ENCODE measurements at regions not wholly inside any gene's neighbourhood (a gene's known extent, or its start where the extent isn't known, plus 50 kb on each side); places are given as distances from the start of the nearest gene placed in this dataset.

DNA sequence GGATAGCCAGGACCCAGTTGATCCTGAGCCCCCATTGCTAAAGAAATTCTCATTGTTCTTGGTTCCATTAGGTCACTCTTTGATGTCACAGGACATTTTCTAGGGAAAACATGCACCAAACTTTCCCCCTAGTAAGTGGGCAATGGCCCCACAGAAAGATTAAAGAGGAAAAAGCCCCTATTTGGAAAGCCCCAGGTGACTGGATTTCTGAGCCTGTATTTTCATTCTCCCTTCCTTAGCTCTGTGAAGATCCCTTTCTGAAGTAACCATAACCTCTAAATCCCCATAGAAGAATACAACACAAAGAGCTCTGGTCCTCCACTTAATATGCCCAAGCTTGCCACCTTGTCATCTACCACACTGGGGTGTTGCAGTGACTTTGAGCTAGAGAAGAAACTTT is 232.3 kb upstream of the FGGY start:
- no peak for DNase-seq

DNA sequence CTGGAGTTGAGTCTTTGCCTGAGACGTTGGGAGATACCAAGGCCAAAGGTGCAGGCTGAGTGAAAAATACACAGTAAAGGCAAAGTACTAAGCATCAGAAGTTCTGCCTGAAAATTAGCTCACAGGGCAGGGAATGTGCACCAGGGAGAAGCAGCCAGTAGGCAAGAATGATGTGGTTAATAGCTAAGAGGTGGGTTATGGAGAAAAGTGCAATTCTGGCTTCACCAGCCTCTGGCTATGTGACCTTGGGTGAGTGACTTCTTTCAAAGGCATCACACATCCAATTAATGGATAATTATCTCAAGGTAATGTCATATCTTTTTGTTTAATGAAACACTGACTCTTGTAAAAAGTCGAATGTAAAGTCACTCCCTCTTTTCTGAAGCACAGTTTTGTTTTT is 230.7 kb upstream of the FGGY start:
- no peak for DNase-seq

DNA sequence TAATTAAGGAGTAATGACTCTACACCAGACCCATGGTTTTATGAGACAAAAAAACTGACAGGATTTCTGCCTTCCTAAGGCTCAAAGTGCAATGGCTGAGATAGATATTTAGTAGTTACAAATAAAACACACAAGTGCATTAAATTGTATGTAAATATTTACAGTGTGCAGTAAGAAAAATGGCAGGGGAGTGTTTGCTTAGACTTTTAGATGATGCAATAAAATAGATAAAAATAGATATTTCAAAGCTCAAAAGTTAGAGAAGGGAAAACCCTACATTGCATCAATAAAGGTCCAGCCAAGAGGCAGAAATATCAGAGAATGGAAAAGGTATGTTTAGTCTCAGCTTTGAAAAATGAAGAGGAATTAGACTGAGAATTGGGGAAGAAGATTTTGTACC is 226.3 kb upstream of the FGGY start:
- DNase-seq: no peak

DNA sequence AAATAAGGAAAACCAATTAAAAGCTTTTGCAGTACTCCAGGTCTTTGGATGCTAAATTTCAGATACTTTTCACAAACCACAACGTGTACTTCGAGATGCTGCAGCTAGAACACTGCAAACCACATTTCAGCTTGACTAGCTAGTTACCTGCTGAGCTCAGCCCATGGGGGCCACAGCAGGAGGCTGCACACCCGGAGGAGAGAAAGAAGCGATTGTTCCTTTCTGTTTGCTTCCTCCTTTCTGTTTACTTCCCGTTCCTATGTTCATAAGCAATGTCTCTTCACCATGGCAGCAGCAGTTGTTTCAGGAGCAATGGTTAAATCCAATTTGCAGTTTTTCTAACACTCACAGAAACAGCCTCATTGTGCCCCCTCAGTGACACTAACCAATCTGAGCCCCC is 225.6 kb upstream of the FGGY start:
- DNase-seq: no peak

DNA sequence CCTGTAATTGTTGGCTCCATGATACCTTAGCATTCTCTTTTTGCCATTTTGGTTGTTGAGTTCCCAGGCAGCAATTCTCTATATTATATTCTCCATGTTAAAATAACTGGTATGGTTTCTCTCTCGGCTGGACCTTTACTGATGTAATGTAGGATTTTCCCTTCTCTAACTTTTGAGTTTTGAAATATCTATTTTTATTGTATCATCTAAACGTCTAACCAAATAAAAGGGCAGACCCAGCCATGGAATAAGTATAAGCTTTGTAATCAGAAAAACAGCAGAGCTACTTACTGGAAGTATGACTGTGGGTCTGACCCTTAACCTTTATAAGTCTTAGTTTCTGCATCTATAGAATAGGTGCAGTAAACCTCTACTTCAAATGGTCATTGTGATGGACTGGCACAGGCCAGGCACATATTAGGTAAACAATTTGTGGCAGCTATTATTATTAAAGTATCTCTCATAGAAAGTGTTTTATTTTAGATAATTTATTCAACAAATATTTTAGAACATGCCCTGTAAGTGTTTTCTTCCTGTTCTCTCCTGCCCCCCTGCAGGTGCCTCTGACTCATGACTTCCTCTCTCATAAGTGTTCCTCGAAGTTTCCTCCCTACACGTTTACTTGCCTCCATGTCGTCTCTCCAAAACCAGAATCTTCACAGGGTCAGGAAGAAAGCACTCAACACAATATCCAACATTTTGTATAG is 224.9 kb upstream of the FGGY start:
- DNase-seq: no peak

DNA sequence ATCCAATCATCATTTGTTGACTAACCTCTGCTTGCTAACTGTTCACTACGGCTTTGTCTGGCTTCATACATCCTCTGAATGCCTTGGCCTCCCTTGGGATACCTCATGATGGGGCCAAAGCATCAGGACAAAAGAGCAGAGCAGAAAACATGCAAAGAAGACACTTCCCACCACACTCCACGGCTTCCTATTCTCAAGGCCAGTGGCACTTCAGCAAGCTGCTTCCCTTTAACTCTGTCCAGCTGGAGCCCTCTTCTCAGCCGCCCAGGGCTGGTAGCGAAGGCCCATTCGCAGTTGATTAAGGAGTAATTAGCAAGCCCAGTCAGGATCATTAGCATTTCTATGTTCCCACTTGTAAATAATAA is 224.3 kb upstream of the FGGY start:
- no peak for DNase-seq

DNA sequence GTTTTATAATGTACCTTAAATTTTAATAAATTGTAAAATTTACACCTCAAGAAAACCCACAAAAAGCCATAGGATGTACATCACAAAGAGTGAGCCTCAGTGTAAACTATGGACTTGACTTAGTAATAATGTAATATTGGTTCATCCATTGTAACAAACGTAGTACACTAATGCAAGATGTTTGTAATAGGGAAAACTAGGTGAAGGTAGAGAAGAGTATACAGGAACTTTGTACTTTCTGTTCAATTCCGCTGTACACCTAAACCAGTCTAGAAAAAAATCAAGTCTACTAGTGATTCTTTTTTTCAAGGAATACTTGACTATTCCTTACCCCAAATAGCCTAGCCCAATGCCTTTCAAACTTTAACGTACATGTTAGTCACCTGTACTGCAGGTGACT is 222.3 kb upstream of the FGGY start:
- DNase-seq: no peak

DNA sequence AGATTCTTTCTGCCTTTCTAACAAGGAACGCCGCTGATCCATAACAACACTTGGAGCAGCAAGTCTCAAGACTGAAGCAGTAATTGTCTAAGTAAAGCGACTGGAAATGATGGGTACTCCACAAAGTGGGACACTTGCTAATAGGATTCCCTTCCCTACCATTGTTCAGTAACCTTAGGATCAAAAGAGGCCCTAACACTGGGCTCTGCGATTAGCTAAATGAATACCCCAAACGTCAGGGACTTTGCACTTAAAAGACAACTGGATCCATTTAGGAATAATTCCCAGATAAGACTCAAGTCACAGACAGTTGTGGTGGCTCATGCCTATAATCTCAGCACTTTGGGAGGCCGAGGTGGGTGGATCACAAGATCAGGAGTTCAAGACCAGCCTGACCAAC is 221.9 kb upstream of the FGGY start:
- DNase-seq: no peak

DNA sequence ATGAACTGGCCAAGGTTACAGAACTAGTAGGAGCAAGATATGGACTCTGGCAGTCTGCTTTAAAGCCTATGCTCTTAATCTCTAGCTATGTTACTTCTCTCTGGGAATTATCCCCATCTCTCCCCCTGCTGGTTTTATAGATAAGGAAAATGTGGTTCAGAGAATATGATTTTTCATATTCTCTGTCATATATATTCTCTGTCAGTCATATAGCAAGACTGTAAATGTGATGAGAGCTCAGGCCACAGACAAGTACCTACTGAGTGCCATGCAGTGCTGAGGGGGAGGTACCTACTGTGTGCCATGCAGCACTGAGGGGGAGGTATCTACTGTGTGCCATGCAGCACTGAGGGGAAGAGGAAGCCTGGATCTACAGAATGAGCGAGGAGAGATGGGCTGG is 220.3 kb upstream of the FGGY start:
- peak; percentile 48 for DNase-seq

DNA sequence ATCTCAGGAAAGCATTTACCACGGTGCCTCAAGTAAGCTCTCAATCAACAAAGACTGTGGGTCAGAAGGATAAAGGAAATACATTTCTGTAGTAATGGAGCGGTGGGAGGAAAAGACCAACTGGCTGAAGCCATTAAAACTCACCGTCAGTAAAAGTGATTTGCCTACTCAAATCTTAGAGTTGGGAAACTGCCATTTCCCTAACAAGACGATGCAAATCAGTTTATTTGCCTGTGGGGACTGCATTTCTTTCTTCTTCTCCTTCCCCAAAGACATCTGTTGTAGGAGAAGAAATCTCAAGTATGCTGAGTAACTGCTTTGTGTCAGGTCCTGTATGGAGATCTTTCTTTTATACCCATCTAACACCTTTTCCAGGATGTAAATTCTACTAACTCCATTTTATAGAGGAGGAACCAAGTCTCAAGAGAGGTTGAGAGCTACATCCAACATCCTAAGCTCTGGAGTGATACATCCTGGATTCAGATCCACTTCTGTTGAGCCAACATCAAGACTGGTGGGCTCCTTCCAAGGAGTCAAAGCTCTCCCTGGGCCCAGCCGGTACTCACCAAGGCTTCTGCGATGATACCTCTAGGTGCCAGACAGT is 219.3 kb upstream of the FGGY start:
- no peak for DNase-seq

DNA sequence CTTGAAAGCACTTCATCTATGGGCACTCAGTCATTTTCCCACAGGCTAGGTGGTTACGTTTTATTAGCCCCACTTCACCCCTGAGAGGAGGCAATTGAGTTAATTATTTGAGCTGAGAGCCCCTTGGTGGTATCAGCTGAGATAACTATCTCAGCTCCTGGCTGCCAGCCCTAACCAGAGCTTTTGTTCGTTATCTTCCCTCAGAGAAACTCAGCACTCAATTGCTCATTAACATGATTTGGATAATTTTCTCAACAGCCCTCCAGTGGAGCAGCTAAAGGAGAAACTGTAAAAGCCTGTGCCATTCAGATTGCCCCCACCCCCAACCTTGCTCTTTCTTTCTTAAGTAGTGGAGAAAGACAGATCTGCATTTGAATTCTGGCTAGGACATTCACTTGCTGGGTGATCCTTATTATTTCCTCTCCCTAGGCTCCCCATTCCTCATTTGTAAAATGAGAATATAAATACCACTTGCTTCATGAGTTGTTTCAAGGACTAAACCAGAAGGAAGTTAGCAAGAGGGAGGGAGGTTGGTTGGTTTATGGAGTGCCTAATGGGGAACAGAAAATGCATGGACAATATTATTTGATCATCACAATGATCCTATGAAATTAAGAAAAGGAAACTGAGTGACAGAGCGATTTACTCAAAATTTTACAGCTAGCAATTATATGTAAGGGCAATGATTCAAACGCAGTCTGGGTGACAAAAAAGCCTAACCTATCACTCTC is 218.7 kb upstream of the FGGY start:
- no peak for DNase-seq

DNA sequence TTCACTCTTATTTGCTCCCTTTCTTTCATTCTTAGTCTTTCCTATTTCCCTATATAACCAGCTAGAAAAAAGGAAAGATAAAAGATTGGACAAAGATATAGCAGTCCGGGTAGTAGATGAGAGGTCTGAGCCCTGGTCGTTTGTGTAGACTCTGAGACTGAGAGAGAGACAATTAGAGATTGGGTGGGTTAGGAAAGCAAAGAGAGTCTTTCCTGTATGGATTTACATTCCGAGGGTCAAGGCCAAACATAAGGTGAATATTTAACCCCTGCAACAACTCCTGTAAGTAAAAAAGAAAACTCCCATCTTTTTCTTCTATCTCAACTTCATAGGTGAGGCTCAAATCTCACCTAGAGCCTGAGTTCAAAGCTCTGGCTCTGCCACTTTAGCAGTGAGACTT is 218.0 kb upstream of the FGGY start:
- no peak for DNase-seq

DNA sequence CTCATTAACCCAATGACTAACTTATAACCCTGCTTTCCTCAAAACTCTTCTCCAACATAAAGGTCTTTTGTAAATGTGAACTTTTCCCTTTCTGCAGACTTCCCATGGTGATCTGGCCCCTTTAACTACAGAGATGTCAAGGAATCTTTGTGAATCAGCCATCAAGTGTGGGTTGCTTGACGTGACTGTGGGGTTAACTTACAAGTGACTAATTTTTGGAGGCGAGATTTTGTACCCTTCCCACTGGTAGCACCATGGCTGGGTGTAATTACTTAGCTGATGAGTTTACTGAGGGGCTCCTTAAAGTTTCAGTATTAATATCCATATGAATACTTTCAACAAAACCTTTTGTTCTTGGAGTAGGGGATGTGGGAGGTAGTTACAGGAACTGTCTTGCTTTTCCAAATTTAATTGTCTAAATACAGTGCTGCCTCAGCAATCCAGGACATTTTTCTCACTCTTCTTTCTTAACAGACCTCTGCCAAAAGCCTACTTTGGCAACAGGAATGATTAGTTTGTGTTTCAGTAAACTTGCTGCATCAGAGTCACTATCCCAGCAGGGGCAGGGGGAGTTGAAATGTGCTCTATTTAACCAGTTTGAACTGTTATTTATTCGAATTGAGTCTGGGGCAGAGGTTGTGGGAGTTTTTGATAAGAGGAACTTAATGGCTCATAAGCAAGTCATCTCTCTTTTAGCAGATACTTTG is 217.3 kb upstream of the FGGY start:
- peak; percentile 29 for DNase-seq

DNA sequence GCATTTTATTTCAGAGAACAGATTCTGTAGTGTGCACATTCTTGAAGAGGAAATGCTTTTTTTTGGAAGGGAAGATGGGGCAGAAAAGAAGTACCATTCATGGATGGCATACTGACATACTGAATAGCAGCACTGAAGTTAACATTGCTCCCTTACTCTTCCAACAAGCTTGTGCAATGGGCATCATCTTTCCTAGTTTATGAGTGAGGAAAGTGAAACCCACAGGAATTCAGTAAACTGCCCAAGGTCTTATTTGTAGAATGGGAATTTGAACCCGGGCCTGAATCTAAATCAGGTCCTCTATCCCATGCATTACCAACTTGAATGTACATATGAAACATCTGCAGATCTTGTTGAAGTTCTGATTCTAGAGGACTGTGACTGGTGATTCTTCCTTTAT is 215.7 kb upstream of the FGGY start:
- no peak for DNase-seq

DNA sequence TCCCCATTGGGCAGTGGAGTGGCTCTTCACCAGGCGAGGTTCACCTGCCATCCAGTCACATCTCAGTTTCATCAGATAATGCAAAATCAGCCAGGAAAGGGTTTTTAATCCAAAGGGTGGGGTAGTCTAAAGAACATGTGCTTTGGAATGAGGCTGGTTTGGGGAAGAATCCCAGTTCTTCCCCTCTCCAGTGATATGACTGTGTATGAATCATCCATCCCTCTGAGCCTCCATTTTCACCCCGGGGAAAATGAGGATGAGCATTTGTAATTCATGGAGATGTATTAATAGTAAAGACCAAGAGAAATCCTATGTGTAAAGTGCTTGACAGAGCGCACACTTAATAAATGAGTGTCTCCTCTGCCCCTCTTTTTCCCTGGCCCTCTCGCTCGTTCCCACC is 215.1 kb upstream of the FGGY start:
- peak; percentile 69 for DNase-seq

DNA sequence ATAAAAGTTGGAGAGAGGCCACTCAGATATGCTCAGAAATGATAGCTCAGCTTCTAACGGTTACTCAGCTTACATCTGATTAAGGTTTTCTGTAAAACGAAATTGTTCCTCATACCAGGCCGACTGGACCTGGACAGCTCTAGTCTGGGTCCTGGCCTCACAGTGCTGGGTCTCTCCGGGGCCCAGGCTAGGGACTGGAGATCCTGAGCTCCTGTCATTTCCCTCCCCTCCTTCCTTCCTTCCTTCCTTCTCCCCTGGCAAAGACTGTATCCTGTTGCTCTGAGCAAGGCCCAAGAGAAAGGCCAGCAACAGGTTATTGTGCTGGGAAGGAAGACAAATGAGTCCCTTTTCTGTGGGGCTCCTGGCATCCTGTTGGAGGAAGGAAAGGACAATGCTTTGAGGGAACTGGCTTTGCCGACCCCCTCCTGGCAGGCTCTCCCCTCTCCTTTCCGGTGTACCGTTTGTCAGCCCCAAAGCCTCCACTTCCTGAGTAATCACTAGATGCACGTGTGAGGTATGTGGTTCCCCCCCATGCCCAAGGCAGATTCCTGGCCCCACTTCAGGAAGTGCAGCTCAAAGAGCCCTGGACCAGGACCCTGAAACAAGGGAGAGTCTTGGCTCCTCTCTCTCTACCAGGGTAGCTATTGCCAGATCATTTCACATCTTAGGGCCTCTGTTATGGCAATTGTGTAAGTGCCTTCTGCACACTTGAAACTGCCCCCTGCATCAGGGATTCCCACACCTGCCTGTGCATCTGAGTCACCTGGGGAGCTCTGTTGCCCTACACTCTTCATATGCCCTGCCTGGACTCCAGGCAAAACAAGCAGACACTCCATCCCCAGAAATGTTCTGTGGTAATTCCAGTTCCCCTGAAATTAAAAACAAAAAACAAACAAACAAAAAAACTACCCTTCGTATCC is 212.7 kb upstream of the FGGY start:
- DNase-seq: peak; percentile 70

DNA sequence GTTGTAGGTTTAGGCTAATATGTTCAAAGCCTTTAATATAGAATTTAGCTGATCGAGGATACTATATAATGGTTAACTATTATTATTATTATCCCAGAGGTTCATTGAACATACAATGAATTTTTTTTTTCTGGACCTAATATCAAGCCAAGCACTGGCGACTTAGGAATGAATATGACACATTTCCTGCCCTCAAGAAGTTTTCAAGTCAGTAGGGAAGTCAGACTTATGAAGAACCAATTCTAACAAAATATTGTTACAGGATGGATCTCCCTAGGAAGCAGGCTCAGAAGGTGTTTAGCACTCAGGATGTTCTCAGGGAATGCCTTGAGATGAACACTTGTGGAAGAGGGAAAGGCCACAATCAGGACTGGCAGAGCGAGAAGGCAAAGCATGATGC is 211.8 kb upstream of the FGGY start:
- DNase-seq: no peak

DNA sequence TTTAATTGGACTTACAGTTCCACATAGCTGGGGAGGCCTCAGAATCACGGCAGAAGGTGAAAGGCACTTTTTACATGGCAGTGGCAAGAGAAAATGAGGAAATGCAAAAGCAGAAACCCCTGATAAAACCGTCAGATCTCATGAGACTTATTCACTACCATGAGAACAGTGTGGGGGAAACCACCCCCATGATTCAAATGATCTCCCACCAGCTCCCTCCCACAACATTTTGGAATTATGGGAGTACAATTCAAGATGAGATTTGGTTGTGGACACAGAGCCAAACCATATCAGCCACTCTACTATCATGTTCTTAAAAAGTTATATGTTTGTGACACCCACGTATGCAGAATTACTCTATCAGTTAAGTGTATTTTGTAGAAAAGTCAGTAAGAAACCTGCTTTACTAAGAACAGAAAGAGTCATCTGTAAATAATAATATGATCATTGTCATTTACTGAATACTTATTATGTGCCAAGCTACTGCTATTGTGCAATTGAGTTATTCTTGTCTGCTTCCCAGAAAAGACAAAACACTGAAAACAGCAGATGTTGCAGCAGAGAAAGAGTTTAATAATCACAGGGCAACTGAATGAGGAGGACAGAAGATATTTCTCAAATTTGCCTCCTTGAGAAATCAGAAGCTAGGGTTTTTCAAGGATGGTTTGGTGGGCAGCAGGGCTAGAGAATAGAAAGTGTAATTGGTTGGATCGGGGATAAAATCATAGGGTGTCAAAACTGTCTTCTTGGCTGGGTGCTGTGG is 207.7 kb upstream of the FGGY start:
- DNase-seq: no peak

DNA sequence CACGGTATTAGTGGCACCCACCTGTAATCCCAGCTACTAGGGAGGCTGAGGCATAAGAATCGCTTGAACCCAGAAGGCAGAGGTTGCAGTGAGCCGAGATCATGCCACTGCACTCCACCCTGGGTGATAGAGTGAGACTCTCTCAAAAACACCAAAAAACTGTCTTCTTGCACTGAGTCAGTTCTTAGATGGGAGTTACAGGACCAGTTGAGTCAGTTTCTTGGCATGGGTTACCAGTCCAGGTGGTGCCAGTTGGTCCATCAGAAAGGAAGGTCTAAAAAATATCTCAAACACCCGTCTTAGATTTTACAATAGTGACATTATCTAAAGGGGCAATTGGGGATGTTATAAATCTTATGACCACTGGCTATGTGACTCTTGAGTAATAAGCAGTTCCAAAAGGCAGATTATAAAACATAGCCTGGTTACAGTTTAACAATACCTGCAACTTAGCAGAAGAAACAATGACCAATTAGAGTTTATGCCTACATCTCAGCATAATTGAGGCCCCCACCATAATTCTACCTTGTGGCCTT is 206.9 kb upstream of the FGGY start:
- DNase-seq: no peak

DNA sequence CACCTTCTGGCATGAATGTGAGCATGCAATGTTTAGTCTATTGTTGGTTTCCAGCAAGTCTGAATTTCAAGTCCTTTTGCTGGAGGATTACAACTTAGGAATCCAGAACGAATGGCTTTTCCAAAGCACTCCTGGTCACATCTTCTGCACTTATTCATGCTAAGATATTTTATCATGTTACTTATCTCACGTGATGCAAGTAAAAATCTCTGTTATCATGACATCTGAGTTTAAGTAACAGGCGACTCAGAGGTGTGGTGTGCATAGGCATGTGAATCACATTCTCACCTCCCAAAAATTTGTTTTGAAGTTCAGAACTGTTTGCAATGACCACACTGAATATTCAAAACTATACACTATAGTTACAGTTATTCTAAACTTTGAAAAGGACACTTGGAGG is 204.8 kb upstream of the FGGY start:
- peak; percentile 53 for DNase-seq

DNA sequence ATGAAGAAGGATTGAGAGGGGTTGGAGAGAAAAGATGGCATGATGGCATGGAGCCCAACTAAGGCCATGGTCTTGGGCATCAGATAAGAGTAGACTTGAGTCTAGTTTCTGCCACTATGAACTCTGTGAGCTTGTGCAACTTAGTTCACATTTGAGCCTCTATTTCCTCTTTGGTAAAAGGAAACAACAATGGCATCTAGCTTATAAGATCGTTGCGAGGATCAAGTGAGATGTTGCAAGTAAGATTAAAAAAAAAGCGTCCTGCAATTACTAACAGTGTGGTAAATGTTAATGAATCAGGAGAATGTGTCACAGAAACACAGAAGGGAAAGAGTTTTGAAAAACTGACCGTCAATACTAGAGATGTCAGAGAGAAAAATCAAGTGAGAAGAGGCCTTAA is 202.9 kb upstream of the FGGY start:
- DNase-seq: no peak

DNA sequence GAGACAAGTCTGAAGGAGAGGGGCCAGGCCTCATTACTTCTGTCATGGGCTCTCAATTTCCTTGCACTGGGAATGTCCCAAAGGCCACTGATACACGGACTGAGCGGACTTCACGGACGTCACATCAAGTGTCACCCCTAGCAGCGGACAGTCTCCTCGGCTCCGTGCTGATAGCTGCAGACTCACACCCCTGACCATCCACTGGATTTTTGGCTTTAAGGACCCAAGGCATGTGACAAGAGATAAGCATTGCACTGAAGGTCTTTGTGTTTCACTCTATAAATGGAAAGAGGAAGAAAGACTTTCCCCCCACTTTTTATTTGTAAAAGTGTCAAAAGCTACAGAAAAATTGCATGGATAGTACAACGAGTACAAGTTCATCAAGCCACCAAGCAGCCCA is 200.4 kb upstream of the FGGY start:
- no peak for DNase-seq
